ENCODE measurements at regions not wholly inside any gene's neighbourhood (a gene's known extent, or its start where the extent isn't known, plus 50 kb on each side); places are given as distances from the start of the nearest gene placed in this dataset.

DNA sequence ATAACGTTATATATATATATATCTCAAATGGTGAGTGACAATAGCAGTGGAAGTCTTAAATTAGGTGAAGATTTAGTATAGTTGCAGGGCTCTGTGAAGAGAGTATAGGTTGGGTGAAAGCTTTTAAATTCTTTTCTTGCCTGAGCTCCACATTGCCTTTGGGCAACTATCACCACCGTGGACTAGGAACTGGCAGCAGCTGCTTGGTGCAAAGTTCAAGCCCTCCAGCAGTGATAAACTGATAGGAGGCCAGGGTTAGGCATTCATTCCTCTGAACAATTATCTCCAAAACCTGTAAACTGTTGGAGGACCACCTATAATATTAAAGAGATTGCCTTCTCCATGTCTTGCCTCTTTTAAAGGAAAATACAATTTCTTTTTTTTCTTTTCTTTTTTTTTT lies 91.2 kb upstream of the ATXN7L3B start:
- TF ChIP-seq, protein P1, sequence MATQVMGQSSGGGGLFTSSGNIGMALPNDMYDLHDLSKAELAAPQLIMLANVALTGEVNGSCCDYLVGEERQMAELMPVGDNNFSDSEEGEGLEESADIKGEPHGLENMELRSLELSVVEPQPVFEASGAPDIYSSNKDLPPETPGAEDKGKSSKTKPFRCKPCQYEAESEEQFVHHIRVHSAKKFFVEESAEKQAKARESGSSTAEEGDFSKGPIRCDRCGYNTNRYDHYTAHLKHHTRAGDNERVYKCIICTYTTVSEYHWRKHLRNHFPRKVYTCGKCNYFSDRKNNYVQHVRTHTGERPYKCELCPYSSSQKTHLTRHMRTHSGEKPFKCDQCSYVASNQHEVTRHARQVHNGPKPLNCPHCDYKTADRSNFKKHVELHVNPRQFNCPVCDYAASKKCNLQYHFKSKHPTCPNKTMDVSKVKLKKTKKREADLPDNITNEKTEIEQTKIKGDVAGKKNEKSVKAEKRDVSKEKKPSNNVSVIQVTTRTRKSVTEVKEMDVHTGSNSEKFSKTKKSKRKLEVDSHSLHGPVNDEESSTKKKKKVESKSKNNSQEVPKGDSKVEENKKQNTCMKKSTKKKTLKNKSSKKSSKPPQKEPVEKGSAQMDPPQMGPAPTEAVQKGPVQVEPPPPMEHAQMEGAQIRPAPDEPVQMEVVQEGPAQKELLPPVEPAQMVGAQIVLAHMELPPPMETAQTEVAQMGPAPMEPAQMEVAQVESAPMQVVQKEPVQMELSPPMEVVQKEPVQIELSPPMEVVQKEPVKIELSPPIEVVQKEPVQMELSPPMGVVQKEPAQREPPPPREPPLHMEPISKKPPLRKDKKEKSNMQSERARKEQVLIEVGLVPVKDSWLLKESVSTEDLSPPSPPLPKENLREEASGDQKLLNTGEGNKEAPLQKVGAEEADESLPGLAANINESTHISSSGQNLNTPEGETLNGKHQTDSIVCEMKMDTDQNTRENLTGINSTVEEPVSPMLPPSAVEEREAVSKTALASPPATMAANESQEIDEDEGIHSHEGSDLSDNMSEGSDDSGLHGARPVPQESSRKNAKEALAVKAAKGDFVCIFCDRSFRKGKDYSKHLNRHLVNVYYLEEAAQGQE (IDR thresholded peaks at IDR 0.05; ENCODE audit: unreplicated experiment), result no peak
- TF ChIP-seq, protein P2, sequence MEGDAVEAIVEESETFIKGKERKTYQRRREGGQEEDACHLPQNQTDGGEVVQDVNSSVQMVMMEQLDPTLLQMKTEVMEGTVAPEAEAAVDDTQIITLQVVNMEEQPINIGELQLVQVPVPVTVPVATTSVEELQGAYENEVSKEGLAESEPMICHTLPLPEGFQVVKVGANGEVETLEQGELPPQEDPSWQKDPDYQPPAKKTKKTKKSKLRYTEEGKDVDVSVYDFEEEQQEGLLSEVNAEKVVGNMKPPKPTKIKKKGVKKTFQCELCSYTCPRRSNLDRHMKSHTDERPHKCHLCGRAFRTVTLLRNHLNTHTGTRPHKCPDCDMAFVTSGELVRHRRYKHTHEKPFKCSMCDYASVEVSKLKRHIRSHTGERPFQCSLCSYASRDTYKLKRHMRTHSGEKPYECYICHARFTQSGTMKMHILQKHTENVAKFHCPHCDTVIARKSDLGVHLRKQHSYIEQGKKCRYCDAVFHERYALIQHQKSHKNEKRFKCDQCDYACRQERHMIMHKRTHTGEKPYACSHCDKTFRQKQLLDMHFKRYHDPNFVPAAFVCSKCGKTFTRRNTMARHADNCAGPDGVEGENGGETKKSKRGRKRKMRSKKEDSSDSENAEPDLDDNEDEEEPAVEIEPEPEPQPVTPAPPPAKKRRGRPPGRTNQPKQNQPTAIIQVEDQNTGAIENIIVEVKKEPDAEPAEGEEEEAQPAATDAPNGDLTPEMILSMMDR (conservative IDR thresholded peaks at IDR 0.05; ENCODE audit: low read depth in 2 of 2), result no peak
- no peak for TF ChIP-seq POLR2AphosphoS5 (IDR thresholded peaks at IDR 0.05; ENCODE audit: low read depth)
- TF ChIP-seq EZH2 (IDR thresholded peaks at IDR 0.05; ENCODE audit: low read depth, unreplicated experiment), result no peak
- TF ChIP-seq CREB1 (CRISPR knock-in tag; IDR thresholded peaks at IDR 0.05; ENCODE audit: low read depth), result no peak
- no peak for TF ChIP-seq EZH2phosphoT487 (IDR thresholded peaks at IDR 0.05; ENCODE audit: unreplicated experiment)
- no peak for TF ChIP-seq NANOG (IDR thresholded peaks at IDR 0.05; ENCODE audit: borderline replicate concordance)
- no peak for TF ChIP-seq ZNF331 (CRISPR knock-in tag; IDR thresholded peaks at IDR 0.05; ENCODE audit: low read depth)

All from GM23338 (cell line).